WI38 (cell line): ENCODE measurements at regions not wholly inside any gene's neighbourhood (a gene's known extent, or its start where the extent isn't known, plus 50 kb on each side); places are given as distances from the start of the nearest gene placed in this dataset.

Experiments used
- H3K4me3 ChIP-seq: 2 replicates; pipeline ENCODE4 v1.5.1; 2011; ENCODE audit warnings: low read depth, mild to moderate bottlenecking, control low read depth, low read length
- TF ChIP-seq, protein P1 (sequence below): IDR thresholded peaks from 2 replicates; pipeline ENCODE4 v1.5.1; 2012; ENCODE audit warnings: low read depth, mild to moderate bottlenecking, control low read depth, low read length

DNA sequence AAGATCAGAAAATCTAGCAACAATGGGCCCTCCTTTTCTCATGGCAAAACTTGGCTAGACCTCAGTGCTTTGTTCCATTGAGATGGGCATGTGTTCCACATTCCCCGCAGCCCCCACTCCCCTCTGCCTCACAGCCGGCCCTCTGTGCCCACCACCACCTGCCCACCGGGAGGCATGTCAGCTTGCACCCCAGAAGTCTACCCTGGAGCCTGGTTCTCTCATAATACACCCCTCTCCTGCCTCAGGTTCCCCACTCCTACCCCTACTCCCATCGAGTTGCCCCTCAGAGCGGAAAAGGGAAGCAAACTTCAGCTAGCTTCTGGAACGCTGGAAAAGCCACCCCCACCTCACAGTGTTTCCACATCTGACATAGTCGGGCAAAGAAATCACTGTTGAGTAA is 219.0 kb downstream of the ANAPC1 start:
- TF ChIP-seq, protein P1, sequence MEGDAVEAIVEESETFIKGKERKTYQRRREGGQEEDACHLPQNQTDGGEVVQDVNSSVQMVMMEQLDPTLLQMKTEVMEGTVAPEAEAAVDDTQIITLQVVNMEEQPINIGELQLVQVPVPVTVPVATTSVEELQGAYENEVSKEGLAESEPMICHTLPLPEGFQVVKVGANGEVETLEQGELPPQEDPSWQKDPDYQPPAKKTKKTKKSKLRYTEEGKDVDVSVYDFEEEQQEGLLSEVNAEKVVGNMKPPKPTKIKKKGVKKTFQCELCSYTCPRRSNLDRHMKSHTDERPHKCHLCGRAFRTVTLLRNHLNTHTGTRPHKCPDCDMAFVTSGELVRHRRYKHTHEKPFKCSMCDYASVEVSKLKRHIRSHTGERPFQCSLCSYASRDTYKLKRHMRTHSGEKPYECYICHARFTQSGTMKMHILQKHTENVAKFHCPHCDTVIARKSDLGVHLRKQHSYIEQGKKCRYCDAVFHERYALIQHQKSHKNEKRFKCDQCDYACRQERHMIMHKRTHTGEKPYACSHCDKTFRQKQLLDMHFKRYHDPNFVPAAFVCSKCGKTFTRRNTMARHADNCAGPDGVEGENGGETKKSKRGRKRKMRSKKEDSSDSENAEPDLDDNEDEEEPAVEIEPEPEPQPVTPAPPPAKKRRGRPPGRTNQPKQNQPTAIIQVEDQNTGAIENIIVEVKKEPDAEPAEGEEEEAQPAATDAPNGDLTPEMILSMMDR = no peak

DNA sequence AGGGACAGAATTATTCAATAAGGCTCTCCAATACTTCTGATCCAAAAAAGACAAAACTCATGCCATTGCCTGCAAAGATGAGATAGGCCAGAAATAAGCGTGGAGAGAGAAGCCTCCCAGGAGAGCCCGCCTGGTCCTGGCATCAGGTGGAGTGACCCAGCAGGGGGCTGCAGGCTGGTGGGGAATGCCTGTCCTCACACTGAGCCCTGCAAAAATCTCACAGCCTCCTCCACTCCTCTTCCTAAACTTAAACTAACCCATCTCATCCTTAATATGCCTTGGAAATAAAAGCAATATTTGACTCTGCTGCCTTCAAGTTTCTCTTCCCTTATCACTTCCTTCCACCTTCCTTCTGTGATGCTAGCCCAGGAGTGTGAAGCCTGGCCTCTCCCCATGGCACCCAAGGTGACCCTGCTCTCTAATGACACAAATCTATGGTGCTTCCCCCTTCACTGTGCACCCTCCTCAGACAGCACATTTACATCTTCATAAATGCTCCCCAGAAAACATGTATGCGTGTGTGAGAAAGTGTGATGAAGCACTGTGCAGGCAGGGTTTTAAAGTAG is 218.4 kb downstream of the ANAPC1 start:
- TF ChIP-seq, protein P1 = no peak
- no peak overlapping the region for H3K4me3 ChIP-seq

More for the DNA sequence above, 219.0 kb downstream of the ANAPC1 start:
- no peak overlapping the region for H3K4me3 ChIP-seq

DNA sequence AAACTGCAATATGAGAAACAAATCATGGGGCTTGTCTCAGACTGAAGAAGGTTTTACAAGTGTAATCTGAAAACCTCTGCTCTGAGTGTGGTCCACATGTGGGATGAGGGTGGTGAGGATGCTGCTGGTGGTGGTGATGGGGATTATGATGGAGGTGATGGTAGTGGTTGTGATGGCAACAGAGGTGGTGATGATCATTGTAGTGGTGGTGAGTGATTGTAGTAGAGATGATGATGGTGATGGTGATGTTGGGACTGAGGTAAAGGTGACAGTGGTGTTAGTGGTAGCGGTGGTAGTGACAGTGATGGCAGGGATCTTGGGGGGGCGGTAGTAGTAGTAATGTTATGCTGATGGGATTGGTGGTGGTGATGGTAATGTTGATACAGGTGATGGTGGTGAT is 217.8 kb downstream of the ANAPC1 start:
- TF ChIP-seq, protein P1 = no peak

DNA sequence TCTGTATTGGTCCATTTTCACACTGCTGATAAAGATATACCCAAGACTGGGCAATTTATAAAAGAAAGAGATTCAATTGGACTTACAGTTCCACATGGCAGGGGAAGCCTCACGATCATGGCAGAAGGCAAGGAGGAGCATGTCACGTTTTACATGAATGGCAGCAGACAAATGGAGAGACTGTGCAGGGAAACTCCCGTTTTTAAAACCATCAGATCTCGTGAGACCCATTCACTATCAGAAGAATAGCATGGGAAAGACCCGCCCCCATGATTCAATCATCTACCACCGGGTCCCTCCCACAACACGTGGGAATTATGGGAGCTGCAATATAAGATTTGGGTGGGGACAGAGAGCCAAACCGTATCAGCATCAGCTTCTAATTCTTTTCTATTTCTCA is 217.0 kb downstream of the ANAPC1 start:
- no peak overlapping the region for H3K4me3 ChIP-seq
- TF ChIP-seq, protein P1 = no peak

More for the DNA sequence above, 217.8 kb downstream of the ANAPC1 start:
- no peak overlapping the region for H3K4me3 ChIP-seq

DNA sequence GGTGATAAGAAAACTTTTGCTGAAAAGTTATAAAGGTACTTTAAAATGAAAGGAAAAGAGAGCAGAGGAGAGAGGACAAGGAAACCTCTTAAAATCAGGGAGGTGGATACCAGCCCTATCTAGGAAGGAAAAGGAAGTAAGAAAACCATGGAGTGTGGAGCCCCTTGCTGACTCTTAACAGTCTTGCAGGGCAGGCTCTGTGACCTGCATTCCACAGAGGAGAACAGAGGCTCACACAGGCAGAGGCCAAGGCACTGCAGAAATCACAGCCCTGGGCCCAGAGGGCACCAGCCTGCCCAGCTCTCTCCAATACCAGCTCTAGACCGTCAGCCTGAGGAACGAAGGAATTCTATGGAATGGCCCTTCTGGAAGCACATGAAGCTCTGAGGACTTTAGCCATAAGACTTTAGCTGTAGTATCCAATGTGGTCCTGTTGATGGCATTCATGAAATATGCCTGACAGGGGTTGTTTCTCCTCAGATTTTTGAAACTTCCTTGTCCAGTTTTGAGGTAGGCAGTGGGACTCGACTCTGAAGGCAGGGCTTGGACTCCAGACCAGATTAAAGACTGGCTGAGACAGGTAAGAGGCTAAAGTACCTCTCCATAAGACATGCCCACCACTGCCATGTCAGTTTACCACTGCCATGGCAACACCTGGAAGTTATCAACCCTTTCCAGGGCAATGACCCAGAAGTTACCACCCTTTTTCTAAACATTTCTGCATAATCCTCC is 216.3 kb downstream of the ANAPC1 start:
- TF ChIP-seq, protein P1 = peak; percentile 61
- no peak overlapping the region for H3K4me3 ChIP-seq

DNA sequence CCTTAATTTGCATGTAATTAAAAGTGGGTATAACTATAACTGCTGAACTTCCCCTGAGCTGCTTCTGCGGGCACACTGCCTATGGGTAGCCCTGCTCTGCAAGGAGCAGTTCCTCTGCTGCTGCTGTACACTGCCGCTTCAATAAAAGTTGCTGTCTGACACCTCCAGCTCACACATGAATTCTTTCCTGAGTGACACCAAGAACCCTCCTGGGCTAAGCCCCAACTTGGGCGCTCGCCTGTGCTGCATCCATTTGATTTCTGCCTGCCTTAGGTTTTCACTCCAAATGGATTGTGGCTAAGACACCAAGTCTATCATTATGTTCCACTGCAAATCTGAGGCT is 215.7 kb downstream of the ANAPC1 start:
- no peak overlapping the region for H3K4me3 ChIP-seq
- TF ChIP-seq, protein P1 = no peak

DNA sequence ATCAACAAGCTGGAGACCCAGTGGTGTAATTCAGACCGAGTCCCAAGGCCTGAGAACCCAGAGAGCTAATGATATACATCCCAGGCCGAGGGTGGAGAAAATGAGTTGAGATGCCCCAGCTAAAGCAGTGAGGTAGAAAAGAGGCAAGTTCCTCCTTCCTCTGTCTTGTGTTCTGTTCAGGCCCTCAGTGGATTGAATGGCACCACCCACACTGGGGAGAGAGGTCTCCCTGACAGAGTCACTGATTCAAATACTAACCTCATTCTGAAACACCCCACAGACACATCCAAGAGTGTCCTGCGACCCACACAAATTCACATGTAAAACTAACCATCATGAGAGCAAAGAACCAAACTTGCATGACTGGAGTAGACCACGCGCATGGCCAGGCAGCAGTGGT is 215.3 kb downstream of the ANAPC1 start:
- H3K4me3 ChIP-seq = no peak overlapping the region
- TF ChIP-seq, protein P1 = no peak
